PFSK-1 (cell line): ENCODE measurements at regions not wholly inside any gene's neighbourhood (a gene's known extent, or its start where the extent isn't known, plus 50 kb on each side); places are given as distances from the start of the nearest gene placed in this dataset.

ENCODE experiments used
- POLR2AphosphoS5 ChIP-seq: IDR thresholded peaks from 2 replicates; pipeline ENCODE4 v1.6.1; 2012; ENCODE audit warnings: low read depth, mild to moderate bottlenecking, control low read depth, low read length, moderate library complexity
- TAF1 ChIP-seq: IDR thresholded peaks from 2 replicates; pipeline ENCODE4 v1.6.1; 2012; ENCODE audit warnings: low read length, control low read depth, borderline replicate concordance; ENCODE audit not compliant: insufficient read depth

DNA sequence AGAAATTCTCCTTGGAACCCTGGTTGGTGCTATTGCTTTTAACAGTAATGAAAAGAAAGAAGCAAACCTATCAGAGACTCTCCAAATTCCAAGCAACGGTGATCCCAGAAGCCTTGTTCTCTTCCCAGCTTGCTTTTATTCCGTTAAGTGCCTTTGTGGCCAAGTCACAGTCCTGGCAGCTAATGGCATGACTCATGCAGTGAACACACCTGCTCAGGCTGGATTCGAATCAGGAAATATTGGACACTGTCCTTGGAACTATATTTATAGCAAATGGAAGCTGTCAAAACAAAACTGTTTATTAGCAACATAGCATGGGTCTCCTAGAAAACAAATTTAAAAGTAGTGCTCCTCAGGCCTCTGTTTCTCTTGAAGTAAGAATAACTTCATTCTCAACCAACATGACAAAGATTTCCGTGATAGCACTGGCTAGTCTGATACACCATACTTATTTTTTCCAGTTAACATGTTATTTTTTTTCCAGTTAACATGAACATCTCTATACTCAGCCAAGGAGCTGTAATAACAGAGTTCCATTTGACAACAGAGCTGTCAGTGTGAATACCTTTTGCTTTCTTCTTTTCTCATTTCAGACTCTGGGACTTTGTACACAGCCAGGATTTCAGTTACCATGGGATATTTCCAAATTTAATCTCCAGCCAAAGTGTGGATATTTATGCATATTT, 502.4 kb downstream of the GADD45G start:
- TF ChIP-seq TAF1: no peak
- TF ChIP-seq POLR2AphosphoS5: no peak
